KMS-11 (cell line): ENCODE measurements at regions not wholly inside any gene's neighbourhood (a gene's known extent, or its start where the extent isn't known, plus 50 kb on each side); places are given as distances from the start of the nearest gene placed in this dataset.

Experiments
- H2AFZ ChIP-seq: fragments of 200-600 bp; sonication (generic); 2 replicates; pipeline ENCODE4 v1.6.1; 2016; ENCODE audit warnings: antibody characterized with exemption, mixed run types, low read depth
- H3K27ac ChIP-seq: fragments of 200-600 bp; sonication (generic); 2 replicates; pipeline ENCODE4 v1.6.1; 2016; ENCODE audit warnings: mild to moderate bottlenecking, mixed run types
- H3K27me3 ChIP-seq: fragments of 200-600 bp; sonication (generic); 2 replicates; pipeline ENCODE4 v1.6.1; 2017; ENCODE audit warnings: mild to moderate bottlenecking, low read depth, mixed run types, moderate library complexity; ENCODE audit not compliant: insufficient read depth
- H3K36me3 ChIP-seq: fragments of 200-600 bp; sonication (generic); 2 replicates; pipeline ENCODE4 v1.6.1; 2017; ENCODE audit warnings: mild to moderate bottlenecking, mixed run types; ENCODE audit not compliant: insufficient read depth
- H3K4me1 ChIP-seq: fragments of 200-600 bp; sonication (generic); 2 replicates; pipeline ENCODE4 v1.6.1; 2016; ENCODE audit warnings: mild to moderate bottlenecking, low read depth, mixed run types; ENCODE audit not compliant: poor library complexity, severe bottlenecking
- H3K4me2 ChIP-seq: fragments of 200-600 bp; sonication (generic); 2 replicates; pipeline ENCODE4 v1.7.0; 2016; ENCODE audit warnings: mild to moderate bottlenecking, mixed run types
- H3K4me3 ChIP-seq: fragments of 200-600 bp; sonication (generic); IDR thresholded peaks from 2 replicates; pipeline ENCODE4 v1.6.1; 2017; ENCODE audit warnings: low read depth, low read length, mixed read lengths; ENCODE audit not compliant: insufficient read depth
- H3K79me2 ChIP-seq: fragments of 200-600 bp; sonication (generic); 2 replicates; pipeline ENCODE4 v1.6.1; 2016; ENCODE audit warnings: low read depth, mixed run types; ENCODE audit not compliant: insufficient read depth
- H3K9ac ChIP-seq: fragments of 200-600 bp; sonication (generic); 2 replicates; pipeline ENCODE4 v1.6.1; 2016; ENCODE audit warnings: mild to moderate bottlenecking, mixed run types
- H4K20me1 ChIP-seq: fragments of 200-600 bp; sonication (generic); 2 replicates; pipeline ENCODE4 v1.6.1; 2016; ENCODE audit warnings: mild to moderate bottlenecking, mixed run types; ENCODE audit not compliant: insufficient read depth
- TF ChIP-seq, protein P1 (sequence below): fragments of 200-600 bp; sonication (generic); conservative IDR thresholded peaks from 2 replicates; pipeline ENCODE4 v1.6.1; 2017; ENCODE audit warnings: low read depth, mild to moderate bottlenecking, antibody characterized with exemption, low read length, moderate library complexity, mixed read lengths

DNA sequence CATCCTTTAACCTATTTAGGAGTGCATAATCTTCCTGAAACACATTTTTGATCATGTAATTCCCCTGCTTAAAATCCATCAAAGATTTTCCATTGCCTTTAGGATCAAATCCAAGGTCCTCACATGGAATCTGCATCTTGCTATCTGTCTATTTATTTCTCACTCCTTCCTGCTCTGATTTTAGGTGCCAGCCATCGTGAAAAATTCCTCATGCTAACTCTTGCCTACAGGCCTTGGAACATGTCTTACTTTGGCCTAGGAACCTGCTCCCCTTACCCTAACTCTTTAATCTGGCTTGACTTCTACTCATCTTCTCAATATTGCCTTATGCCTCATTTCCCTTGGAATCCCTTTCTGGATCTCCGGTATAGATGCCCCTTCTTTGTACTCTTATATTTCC, 1074.3 kb downstream of the TTLL7 start:
- Histone ChIP-seq H3K9ac (no peak overlapping the region), H3K4me1 (no peaks in the 10 kb centered on the region), H2AFZ (no peak overlapping the region), H4K20me1 (no peaks in the 10 kb centered on the region), H3K79me2 (no peaks in the 10 kb centered on the region), H3K27ac (no peak overlapping the region), H3K4me2 (no peak overlapping the region), H3K4me3 (no peak overlapping the region), H3K36me3 (no peaks in the 10 kb centered on the region), H3K27me3 (no peaks in the 10 kb centered on the region)
- TF ChIP-seq, protein P1, sequence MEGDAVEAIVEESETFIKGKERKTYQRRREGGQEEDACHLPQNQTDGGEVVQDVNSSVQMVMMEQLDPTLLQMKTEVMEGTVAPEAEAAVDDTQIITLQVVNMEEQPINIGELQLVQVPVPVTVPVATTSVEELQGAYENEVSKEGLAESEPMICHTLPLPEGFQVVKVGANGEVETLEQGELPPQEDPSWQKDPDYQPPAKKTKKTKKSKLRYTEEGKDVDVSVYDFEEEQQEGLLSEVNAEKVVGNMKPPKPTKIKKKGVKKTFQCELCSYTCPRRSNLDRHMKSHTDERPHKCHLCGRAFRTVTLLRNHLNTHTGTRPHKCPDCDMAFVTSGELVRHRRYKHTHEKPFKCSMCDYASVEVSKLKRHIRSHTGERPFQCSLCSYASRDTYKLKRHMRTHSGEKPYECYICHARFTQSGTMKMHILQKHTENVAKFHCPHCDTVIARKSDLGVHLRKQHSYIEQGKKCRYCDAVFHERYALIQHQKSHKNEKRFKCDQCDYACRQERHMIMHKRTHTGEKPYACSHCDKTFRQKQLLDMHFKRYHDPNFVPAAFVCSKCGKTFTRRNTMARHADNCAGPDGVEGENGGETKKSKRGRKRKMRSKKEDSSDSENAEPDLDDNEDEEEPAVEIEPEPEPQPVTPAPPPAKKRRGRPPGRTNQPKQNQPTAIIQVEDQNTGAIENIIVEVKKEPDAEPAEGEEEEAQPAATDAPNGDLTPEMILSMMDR: no peak

DNA sequence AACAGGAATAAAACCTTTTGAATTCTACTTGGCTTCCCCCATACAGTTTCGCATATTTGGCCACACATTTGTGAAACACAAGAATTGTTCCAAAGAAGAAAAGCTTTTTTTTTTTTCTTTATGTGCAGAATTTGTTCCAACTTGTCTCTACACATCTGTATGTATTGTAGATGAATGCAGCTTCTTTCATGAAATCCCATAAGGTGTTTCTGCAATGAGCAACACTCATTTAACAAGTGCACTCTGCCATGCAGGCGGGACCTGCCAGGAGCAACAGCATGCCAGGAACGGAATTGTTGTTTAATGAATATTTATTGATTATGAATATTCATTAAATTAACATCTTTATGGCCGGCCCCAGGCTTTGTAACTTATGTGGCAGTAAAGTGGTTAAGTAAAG, 1075.0 kb downstream of the TTLL7 start:
- Histone ChIP-seq H3K4me3 (no peak overlapping the region), H3K4me1 (no peaks in the 10 kb centered on the region), H3K79me2 (no peaks in the 10 kb centered on the region), H2AFZ (no peak overlapping the region), H3K27ac (no peak overlapping the region), H3K4me2 (no peak overlapping the region), H4K20me1 (no peaks in the 10 kb centered on the region), H3K9ac (no peak overlapping the region), H3K27me3 (no peaks in the 10 kb centered on the region), H3K36me3 (no peaks in the 10 kb centered on the region)
- TF ChIP-seq, protein P1: no peak

DNA sequence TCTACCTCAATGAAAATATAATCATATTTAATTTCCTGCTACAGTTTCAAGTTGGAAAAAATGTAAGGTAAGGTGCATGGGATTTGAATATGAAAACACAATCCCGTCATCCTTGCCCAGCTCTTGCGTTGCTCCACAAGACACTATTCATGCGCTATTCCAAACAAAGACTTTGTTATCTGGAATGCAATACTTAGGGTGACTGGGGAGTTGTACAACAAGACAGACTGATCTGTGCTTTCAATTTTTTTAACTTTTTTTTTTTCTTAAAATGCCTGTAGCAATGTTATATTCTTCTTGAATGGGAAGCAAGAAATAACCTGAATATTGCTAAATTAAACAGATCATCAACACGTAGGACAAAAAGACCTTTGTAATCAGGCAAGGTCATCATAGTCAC, 1077.2 kb downstream of the TTLL7 start:
- Histone ChIP-seq H3K4me2 (no peak overlapping the region), H2AFZ (no peak overlapping the region), H3K27ac (no peak overlapping the region), H3K9ac (no peak overlapping the region), H3K79me2 (no peaks in the 10 kb centered on the region), H3K4me3 (no peak overlapping the region), H3K4me1 (no peaks in the 10 kb centered on the region), H3K36me3 (no peaks in the 10 kb centered on the region), H3K27me3 (no peaks in the 10 kb centered on the region), H4K20me1 (no peaks in the 10 kb centered on the region)
- TF ChIP-seq, protein P1: no peak

DNA sequence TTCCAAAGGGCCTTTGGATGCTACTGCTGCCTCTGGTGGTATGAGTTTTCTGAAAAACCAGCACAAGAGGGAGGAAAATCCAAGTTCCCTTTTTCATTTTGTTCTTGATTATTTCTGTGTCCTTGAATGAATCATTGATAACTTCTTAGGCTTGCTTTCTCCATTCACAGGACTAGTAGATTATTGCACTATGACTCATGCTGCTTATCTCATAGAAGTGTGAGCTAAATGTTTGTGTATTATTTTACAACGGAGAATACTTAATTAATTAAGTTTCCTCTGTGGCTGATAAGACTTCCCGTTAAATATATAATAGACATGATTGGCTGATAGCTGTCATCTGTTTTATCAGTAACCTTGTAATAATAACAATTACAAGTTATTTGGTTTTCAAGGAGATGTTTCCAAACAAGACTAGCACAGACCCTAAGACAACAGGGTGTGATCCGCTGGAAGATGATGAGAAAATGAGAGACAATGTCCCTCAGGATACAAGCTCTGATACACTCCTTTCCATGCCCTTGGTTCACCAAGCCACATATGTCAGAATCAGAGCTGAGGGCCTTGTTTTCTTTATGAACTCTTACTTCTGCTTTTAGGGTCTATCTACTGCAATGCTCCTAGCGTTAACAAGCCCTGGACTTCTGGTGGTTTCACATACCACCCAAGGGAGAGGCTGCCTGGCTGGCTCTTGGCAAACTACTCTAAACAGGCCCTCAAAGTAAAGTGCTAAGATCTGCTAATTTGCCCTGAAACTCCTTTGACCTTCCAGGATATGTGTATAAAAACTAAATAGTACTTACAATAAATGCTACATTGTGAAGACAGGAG, 1078.3 kb downstream of the TTLL7 start:
- TF ChIP-seq, protein P1: no peak
- no peak overlapping the region for H3K27ac ChIP-seq
- H2AFZ ChIP-seq: no peak overlapping the region
- no peaks in the 10 kb centered on the region for H3K79me2 ChIP-seq
- no peaks in the 10 kb centered on the region for H4K20me1 ChIP-seq
- no peaks in the 10 kb centered on the region for H3K27me3 ChIP-seq
- no peaks in the 10 kb centered on the region for H3K36me3 ChIP-seq
- H3K4me3 ChIP-seq: no peak overlapping the region
- H3K4me1 ChIP-seq: no peaks in the 10 kb centered on the region
- H3K9ac ChIP-seq: no peak overlapping the region
- no peak overlapping the region for H3K4me2 ChIP-seq
